NCI-H187 (cell line): ENCODE measurements at regions not wholly inside any gene's neighbourhood (a gene's known extent, or its start where the extent isn't known, plus 50 kb on each side); places are given as distances from the start of the nearest gene placed in this dataset.
"Not testable (repeated sequence)": the region's sequence is repeated elsewhere in the genome, so short reads cannot be mapped to it uniquely, and the experiment has no call there.

Experiments
- DNase-seq, 2 experiments: peaks; one replicate each; lab custom pipeline; 2025; lab: John Stamatoyannopoulos, UW

GRCh38 chr6:3921663-3922062 is 72.5 kb downstream of the FAM50B start:
- DNase-seq, result no peak

GRCh38 chr6:3922619-3923018 is 73.4 kb downstream of the FAM50B start:
- DNase-seq, result not testable (repeated sequence)

- DNase-seq, result not testable (repeated sequence)
Measured at GRCh38 chr6:3925223-3926149, 76.3 kb downstream of the FAM50B start.

GRCh38 chr6:3926150-3926482 is 76.9 kb downstream of the FAM50B start:
- no peak for DNase-seq

GRCh38 chr6:3928111-3928510 is 78.9 kb downstream of the FAM50B start:
- no peak for DNase-seq

GRCh38 chr6:3929281-3929798 is 80.2 kb downstream of the FAM50B start:
- no peak for DNase-seq

- DNase-seq, result no peak
Measured at GRCh38 chr6:3937438-3937837, 88.3 kb downstream of the FAM50B start.

- no peak for DNase-seq
Measured at GRCh38 chr6:3938715-3939367, 89.7 kb downstream of the FAM50B start.

GRCh38 chr6:3939368-3939958 is 90.3 kb downstream of the FAM50B start:
- no peak for DNase-seq

GRCh38 chr6:3939964-3940363 is 90.8 kb downstream of the FAM50B start:
- DNase-seq, result no peak

GRCh38 chr6:3940703-3941102 is 91.5 kb downstream of the FAM50B start:
- DNase-seq, result no peak

GRCh38 chr6:3943331-3943765 is 94.2 kb downstream of the FAM50B start:
- no peak for DNase-seq

GRCh38 chr6:3944246-3944645 is 95.1 kb downstream of the FAM50B start:
- DNase-seq, result no peak

- no peak for DNase-seq
Measured at GRCh38 chr6:3946778-3947177, 97.6 kb downstream of the FAM50B start.

- DNase-seq, result no peak
Measured at GRCh38 chr6:3948866-3949265, 99.7 kb downstream of the FAM50B start.

- DNase-seq, result no peak
Measured at GRCh38 chr6:3949521-3949920, 100.3 kb downstream of the FAM50B start.

GRCh38 chr6:3956054-3956453 is 106.9 kb downstream of the FAM50B start:
- DNase-seq, result no peak

GRCh38 chr6:3957321-3957720 is 108.1 kb downstream of the FAM50B start:
- no peak for DNase-seq

- no peak for DNase-seq
Measured at GRCh38 chr6:3958255-3958654, 109.1 kb downstream of the FAM50B start.

- no peak for DNase-seq
Measured at GRCh38 chr6:3959385-3959784, 110.2 kb downstream of the FAM50B start.

- DNase-seq, result no peak
Measured at GRCh38 chr6:3960754-3961361, 111.7 kb downstream of the FAM50B start.

- DNase-seq, result no peak
Measured at GRCh38 chr6:3961581-3962215, 112.5 kb downstream of the FAM50B start.
